Cardiac fibroblast (primary cell): ENCODE measurements at regions not wholly inside any gene's neighbourhood (a gene's known extent, or its start where the extent isn't known, plus 50 kb on each side); places are given as distances from the start of the nearest gene placed in this dataset.

Source experiments
- DNase-seq, 2 donors: peaks; one replicate each; pipeline versions ENCODE4 v3.0.0 to v3.0.0-alpha.2; 2010; ENCODE audit warnings: low read depth in 2 of 2
- H3K4me3 ChIP-seq, 2 donors: replicated peaks in 1 of 2; 1 replicate in 1 of 2; 2 replicates in 1 of 2; pipeline ENCODE4 v1.5.1; 2011; ENCODE audit warnings: low read depth in 2 of 2, low read length in 2 of 2, mild to moderate bottlenecking in 2 of 2, moderate library complexity in 1 of 2
- TF ChIP-seq, protein P1 (sequence below): IDR thresholded peaks from one replicate; pipeline ENCODE4 v1.5.1; 2011; ENCODE audit warnings: low read depth, mild to moderate bottlenecking, low read length, inconsistent platforms

DNA sequence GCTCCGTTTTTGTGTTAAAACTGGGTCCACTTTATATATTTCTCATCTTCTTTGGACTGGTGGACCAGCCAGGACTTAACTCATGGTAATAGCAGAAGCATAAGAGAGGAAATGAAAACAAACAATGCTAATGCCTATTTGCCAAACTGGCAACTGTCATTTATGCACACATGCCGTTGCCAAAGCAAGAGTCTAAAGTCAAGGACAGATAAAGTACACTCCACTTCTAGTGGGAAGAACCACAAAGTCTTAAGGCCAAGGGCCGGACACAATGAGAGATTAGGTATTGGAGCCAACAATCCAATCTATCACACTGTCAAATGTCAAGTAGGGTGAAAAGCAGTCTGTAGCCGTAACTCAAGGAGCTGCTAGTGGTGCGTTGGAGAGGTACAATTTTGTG is 157.7 kb downstream of the LYPLAL1 start:
- no peak for DNase-seq
- no peak overlapping the region for H3K4me3 ChIP-seq
- TF ChIP-seq, protein P1, sequence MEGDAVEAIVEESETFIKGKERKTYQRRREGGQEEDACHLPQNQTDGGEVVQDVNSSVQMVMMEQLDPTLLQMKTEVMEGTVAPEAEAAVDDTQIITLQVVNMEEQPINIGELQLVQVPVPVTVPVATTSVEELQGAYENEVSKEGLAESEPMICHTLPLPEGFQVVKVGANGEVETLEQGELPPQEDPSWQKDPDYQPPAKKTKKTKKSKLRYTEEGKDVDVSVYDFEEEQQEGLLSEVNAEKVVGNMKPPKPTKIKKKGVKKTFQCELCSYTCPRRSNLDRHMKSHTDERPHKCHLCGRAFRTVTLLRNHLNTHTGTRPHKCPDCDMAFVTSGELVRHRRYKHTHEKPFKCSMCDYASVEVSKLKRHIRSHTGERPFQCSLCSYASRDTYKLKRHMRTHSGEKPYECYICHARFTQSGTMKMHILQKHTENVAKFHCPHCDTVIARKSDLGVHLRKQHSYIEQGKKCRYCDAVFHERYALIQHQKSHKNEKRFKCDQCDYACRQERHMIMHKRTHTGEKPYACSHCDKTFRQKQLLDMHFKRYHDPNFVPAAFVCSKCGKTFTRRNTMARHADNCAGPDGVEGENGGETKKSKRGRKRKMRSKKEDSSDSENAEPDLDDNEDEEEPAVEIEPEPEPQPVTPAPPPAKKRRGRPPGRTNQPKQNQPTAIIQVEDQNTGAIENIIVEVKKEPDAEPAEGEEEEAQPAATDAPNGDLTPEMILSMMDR, result no peak

GRCh38 chr1:219330669-219331068 is 157.0 kb downstream of the LYPLAL1 start:
- TF ChIP-seq, protein P1, result no peak
- no peak for DNase-seq
- H3K4me3 ChIP-seq, result no peak overlapping the region

DNA sequence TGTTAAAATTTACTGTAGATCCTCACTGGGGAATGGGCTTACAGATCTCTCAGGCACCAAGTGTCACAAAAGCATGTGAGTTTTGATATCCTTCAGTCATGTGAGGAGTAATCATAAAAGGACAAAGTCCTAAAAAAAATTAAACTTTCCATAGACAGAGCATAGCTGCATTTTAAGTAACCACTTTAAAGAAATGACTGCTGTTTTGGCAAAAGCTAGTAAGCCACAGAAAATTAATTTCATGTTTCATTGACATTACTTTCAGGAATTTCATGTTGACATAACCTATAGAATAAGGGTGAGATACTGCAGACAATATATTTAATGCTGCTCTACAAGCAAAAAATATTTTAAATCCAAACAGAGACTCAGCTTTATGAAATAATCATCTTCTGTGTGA is 156.3 kb downstream of the LYPLAL1 start:
- TF ChIP-seq, protein P1, result no peak
- DNase-seq, result no peak
- no peak overlapping the region for H3K4me3 ChIP-seq

- TF ChIP-seq, protein P1, result no peak
- DNase-seq, result peak; percentile 45 to 87
- no peak overlapping the region for H3K4me3 ChIP-seq
These were observed 155.9 kb downstream of the LYPLAL1 start for GRCh38 chr1:219329578-219329977.

- DNase-seq, result no peak
- no peak overlapping the region for H3K4me3 ChIP-seq
- TF ChIP-seq, protein P1, result no peak
These were observed 153.2 kb downstream of the LYPLAL1 start for GRCh38 chr1:219326843-219327242.

DNA sequence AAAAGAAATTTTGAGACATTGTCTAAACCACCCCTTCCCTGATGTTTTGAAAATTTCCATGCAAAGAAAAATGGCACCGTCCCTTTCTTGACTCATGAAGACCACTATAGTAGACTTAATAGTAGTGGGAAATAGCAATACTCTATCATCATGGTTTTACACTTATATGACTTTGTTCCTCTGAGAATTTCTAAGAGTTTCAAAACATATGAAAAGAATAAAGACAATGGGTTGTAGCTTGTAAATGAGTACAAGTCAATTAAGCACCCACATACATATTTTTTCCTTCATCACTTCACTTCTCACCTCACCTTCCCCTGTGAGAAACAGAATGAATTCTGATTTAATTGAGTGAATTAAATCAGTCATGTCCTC is 151.7 kb downstream of the LYPLAL1 start:
- DNase-seq, result no peak
- TF ChIP-seq, protein P1, result no peak
- no peak overlapping the region for H3K4me3 ChIP-seq

- DNase-seq, result peak; percentile 71 to 96
- TF ChIP-seq, protein P1, result no peak
- no peak overlapping the region for H3K4me3 ChIP-seq
These were observed 151.1 kb downstream of the LYPLAL1 start for GRCh38 chr1:219324629-219325367.
